COLO829 (cell line): ENCODE measurements at regions not wholly inside any gene's neighbourhood (a gene's known extent, or its start where the extent isn't known, plus 50 kb on each side); places are given as distances from the start of the nearest gene placed in this dataset.

Experiments used
- DNase-seq: peaks from one replicate; pipeline ENCODE4 v3.0.0; 2012; ENCODE audit warnings: low spot score

DNA sequence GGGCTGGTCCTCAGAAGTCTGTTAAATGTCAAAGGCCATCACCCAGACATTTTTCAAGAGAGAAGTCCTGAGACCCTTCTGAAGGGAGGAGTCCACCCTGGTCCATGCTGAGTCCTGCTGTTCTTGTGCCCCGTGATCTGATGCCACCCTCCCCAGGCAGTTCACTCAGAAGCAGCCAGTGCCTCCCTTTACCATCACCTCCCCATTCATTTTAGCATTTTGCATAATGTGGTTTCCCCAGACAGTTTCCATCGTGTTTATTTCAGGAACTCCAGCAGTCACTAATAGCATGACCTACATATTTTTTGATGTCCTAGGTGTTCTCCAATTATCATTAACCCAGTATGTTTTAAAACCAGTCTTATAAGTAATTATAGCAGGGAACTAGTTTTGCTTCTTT lies 353.0 kb upstream of the CDH5 start:
- DNase-seq = no peak

DNA sequence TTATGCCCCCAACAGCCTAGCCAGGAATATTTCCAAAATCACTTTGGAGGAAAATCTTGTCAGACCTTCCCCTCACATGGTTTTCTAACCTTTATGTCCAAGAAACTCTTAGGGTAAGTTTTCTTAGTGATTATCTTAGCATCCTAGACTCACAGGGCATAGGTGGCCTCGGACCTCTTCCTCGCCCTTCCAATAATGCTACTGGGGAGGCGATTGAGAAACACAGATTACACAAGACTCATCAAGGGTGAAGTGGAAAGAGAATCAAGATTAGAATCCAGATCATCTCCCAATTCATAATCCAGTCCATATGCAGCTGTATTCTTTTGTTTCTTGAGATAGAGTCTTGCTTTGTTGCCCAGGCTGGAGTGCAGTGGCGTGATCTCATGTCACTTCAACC lies 358.4 kb upstream of the CDH5 start:
- no peak for DNase-seq

DNA sequence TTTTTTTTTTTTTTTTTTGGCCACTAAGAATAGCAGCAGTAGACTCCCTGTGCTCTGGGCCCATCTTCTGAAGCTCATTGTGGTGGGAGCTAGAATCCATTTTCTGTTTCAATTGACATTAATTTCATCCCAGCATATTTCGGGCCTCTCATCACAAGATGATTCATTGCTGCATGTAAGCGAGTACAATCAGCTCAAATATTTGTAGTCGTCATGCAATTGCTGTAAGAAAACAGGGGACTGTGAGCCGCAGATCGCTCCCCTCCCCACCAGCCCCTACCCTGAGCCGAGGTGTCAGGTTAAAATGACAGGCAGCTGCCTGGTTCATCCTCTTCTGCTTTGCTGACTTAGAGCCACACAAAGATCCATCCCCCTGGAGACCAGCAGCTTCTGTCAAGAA lies 358.8 kb upstream of the CDH5 start:
- DNase-seq = no peak

DNA sequence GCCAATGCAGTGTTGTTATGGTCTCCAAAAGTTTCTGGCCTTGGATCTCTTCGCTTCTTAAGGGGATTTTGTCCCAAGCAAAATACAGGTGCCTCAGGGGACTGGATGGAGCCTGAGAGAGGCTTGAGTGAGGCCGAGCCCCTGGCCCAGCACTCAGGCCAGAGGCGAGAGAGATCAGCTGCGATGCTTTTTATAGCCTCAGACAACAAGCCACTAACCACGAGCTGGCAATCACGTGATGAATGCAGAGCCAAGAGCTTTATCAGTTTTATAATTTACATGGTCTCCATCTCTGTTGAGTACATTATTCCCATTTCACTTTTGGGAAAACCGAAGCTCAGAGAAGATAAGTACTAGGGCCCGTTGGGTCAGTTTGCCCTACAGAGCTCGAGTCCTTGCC lies 360.0 kb upstream of the CDH5 start:
- no peak for DNase-seq

DNA sequence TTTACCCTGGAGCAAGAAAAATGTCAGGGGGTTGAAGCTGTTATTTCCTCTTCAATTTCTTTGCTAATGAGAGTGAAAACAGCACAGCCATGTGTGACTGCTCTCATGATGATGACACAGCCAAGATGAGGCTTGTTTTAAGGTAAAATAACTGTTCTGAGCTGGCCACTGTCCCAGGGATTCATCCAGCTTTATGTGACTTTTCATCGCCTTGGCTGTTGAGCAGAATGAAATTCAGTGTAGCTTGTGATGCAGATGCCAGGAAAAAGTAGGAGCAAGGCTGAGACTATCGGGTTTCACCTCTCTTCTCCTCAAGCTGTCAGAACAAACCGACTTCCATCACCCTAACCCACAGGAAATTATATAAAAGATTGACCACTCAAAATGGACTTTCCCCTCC lies 361.8 kb upstream of the CDH5 start:
- DNase-seq = no peak

DNA sequence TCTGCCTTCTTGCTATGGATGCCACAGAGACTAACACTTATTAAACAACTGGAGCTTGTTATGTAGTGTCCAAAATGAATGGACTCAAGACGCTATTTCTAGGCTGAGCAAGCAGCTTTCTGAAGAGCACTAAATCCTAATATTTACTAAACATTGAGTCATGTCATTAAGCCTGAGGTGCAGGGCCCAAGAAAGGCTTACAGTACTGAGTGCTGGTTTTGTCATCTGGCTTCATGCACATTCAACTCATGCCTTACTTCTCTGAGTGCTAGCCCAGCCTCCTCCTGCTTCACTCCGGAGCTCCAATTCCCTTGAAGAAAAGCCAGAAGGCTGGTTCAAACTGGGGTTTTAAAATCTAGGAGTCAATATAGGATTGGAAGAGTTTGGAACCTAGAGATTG lies 363.3 kb upstream of the CDH5 start:
- DNase-seq = no peak

DNA sequence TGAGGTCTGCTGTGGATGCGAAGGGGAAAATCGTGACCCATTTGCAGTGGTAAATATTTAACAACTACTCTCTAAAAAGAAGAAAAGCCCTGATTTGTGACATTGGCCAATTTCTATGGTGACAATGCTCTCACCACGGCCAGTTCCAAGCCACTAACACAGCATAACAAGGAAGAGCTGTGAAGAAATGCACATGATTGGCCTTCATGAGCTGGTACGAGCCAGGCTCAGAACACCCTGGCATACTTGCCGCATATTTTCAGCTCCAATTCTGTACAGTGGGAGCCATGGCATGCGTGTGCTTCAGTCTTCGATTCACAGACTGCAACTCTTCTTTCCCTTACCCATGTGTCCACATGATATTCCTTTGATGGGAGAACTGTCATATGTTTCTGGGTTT lies 363.9 kb upstream of the CDH5 start:
- no peak for DNase-seq

DNA sequence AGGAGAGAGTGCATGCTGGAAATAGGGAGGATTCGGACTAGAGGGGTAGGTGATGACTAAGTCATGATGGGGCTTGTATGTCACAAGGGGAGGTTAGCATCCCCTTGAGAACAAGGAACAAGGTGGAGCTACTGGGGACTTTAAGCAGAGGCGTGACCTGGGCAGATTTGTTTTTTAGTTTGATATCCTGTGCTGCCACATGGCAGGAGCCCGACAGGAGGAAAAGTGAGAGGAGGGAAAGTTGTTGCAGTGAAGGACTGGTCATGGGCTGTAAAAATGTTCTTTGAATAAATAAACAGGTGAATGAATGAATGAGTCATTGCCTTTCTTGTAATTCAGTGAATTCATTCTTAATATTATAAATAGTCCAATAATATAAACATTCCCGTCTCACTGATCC lies 365.1 kb upstream of the CDH5 start:
- no peak for DNase-seq

DNA sequence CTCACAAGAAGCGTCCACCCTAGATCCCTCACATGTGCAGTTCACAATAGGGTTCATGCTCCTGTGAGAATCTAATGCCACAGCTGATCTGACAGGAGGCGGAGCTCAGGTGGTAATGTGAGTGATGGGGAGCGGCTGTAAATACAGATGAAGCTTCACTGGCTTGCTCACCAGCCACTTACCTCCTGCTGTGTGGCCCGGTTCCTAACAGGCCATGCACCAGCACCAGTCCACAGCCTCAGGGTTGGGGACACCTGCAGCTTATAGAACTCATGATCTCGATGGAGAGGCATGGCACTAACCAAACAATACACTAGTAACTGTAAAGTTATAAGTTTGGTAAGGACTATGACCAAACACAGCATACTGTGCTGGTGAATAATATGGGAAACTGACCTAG lies 368.0 kb upstream of the CDH5 start:
- no peak for DNase-seq

DNA sequence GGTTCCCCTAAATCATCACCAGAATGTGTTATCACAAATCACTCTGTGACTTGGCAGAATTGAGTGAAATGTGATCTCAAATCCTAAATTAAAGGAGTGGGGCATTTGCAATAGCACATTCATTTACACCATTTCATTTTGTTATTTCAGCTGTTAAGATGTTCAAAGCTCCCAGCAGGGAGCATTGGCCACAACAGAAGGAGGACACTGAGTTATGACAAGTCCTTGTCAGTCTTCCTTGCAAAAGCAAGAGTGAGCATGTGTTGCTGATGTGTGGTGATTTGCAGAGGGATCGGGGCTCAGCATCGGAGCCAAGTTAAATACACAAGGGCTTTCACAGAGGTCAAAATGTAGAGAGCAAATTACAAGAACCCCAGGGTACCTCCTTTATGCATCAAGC lies 372.2 kb upstream of the CDH5 start:
- DNase-seq = no peak

DNA sequence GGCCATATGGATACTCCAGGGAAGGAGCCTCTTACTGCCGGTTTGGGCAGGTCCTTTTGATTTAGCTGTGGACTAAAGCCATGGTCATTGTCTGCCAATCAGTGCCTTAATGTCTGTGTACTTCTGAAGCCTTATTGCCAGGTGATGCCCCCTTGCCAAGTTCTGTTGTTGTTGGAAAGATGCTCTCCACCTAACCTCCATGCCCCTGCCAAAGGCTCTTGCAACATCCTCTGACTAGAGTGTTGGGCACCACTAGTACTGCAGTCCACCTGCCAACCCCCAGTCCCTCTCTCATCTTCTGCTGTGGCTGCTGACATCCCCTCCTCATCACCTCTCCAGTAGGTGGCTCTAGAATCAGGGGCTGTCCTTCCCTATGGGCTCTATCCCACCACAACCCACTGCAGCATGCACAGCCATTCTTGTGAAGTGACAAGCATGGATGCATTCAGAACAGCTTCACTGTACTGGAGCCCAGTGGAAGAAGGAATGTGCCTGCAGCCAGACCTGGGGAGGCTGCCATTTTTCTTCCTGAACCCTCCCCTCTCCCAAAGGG lies 375.3 kb upstream of the CDH5 start:
- DNase-seq = no peak

DNA sequence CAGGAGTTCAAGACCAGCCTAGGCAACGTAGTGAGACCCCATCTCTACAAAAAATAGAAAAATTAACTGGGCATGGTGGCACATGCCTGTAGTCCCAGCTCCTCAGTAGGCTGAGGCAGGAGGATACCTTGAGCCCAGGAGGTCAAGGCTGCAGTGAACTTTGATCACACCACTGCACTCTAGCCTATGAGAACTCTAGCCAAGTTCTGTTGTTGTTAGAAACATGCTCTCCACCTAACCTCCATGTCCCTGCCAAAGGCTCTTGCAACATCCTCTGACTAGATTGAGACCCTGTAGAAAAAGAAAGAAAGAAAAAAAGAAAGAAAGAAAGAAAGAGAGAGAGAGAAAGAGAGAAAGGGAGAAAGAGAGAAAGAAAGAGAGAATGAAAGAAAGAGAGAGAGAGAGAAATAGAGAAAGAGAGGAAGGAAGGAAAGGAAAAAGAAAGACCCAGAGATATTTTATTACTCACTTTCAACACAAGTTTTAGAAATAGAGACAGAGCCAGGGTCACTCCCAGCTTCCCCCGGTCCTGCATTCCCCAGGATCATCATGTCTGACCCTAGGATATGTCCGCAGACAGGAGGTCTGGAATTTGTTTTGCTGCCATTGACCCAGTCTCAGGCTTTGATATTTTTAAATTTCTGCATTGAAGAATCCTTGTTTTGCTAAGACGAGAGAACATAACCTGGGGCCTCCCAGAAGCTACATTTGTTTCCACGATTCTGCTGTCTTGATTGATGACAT lies 376.5 kb upstream of the CDH5 start:
- DNase-seq = no peak

DNA sequence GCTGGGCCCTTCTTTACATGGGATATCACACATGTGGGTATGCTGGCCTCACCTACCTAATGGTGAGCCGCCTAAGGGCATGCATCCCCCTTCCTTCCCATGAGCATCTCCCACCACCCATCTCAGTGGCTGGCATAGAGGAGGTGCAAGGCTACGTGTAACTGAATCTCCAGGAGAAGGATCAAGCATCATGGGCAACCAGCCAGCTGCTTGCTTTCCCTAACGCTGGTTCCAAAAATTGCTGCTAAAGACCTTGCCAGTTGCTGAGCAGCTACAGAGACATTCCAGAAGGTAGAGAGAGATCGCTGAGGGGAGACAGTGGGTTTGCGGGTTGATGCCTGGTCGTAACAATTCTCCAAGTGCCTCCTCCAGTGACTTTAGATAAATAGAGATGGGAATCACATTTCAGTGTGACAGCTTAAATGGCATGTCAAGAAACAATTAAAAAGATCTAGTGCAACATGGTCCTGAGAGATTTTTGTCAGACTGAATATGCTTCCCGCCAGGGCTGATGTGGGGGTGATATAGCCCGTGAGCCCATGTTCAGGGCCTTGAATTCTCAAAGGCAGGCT lies 378.4 kb upstream of the CDH5 start:
- no peak for DNase-seq

DNA sequence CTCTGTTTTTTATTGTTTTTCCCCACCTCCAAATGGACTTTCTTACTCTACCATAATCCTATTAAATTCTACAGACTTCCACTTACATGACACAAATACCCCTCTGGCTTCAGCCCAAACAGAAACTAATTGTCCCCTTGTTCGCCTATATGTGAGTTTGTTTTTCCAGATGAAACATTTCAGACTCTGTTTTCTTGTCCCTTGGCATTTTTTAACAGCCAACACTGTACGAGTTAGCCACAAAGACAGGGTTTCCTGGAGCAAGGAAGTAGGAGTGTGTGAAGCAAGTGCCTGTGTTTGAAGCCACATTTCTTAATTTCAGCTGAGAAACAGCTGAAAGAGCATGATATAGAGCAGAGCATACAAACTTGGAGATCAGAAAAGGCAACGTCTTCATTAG lies 382.2 kb upstream of the CDH5 start:
- no peak for DNase-seq

DNA sequence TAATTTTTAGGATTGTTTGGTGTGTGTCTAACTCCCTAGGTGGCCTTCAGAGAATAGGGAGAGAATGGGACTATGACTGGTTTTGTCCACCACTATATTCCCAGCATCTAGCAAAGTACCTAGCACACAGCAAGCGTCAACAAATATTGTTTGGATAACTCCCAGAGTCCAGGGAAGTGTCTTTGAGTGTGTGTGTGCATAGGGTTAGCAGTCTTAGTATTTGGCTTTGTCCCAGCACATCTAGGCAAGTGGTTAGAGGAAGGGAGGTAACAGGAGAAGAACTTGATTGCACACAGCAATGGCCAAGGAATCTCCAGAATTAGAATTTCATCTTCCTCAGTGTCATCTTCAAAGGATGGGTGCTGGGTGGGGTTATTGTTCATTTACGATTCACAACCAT lies 385.4 kb upstream of the CDH5 start:
- DNase-seq = no peak

DNA sequence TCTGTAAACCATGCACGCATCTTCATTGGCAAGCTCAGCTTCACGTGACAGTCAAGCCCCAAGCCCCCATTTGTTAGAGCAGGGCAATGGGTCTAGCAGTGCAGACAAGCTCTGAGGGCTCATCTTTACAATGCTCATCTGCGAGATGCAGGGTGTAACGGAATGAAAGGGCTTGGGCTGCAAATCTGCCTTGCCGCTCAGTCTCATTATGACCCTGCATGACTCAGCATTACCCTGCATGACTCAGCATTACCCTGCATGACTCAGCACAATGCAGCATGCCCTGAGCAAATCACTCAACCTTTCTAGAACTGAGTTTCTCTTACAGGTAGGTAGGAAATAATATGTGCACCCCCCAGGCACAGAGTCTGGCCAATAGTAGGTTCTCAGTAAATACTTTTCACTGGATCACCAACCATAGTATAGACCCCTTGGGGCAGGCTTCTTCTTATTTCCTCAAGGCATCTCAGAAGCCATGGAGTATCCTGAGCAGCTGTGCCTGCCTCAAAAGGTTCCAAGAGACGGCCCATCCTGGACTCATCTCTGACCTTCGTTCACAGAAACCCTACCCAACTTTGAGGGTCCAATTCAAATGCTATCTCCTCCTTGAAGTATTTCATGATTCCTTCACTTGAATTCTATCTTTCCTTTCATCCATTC lies 391.3 kb upstream of the CDH5 start:
- DNase-seq = no peak

DNA sequence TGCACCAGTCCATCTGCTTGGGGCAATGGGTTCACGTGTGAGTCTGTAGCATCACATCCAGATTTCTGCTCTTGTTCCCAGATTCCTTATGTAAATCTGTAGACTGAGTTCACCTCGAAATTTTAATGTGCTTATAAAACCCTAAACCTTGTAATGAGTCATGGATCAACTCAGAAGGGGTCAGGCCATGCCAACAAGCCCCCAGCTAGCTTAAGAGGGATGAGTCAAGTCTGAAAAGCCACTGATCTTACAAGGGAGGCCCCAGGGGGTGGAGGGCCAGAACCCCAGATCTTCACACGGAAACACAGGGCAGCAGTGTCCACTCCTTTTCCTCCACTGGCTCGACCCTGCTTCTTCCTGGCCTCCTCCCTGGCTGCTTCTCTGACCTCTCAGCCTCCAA lies 399.1 kb upstream of the CDH5 start:
- DNase-seq = no peak

DNA sequence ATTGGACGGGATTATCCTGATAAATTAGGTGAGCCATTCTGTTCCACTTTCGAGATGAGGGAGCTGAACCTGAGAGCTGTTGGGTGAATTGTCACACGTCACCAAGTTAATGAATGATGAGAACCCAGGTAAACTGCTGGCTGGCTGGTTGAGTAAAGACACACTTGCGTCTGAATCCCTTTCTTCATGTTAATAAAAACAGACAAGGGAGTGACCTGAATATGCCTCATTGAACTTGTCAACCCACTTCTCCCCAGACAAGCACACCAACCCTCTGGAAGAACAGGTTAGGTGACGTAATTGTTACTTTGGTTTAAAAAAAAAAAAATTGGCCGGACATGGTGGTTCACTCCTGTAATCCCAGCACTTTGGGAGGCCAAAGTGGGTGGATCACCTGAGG lies 400.9 kb upstream of the CDH5 start:
- DNase-seq = no peak

DNA sequence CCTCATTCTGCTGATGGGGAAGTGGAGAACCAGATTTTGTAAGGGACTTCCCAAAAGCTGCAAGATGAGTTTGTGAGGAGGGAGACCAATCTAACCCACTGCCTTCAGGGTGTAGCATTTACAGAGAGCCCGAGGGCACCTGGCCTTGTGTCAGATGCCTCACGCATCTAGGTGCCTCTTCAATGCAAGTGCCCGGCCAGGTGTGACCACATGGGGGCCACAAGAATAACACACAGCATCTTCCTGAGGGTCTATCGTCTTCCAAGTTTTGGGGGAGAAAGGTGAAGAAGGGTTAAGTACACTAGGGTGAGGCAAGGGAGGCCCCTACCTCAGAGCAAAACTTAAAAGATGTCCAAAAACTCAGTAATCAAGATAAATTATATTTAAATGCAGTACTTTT lies 401.7 kb upstream of the CDH5 start:
- no peak for DNase-seq

DNA sequence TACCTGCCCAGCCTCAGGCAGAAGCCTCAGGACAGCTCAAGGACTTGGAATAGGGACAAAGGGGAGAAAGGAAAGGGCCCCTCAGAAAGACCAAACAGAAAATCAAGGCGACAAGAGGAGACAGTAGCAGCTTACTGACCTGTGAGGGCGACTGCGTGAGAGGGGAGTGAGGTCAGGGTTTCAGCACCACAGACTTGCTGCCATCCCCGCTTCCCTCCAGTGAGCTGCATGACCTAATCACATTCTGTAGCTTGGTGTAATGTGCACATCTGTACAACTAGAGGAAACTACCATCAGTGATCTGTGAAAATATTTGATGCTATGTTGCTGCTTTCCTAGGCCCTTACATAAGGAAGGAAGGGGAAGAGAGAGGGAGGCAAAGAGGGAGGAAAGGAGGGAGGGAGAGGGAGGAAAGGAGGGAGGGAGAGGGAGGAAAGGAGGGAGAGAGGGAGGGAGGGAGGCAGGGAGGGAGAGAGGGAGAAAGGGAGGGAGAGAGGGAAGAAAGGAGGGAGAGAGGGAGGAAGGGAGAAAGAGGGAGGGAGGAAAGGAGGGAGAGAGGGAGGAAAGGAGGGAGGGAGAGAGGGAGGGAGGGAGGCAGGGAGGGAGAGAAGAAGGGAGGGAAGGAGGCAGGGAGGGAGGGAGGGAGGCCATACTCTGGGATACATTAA lies 404.9 kb upstream of the CDH5 start:
- DNase-seq = no peak

DNA sequence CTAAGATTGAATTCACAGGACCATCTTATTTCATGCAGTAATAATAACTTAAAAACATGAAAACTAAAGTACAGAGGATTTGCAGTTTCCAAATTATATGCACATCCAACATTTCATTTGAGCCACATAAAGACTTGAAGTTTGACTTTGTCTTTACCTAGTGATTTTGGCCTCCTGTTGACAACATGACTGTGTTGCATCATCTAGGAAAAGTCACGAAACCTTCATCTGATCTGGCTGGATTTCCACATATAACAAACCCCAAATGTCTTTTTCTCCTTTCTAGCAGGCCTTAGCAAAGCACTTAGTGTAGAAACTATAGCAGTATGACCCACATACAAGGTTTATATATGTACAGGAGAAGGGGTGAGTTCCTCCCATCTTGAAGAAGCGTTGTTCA lies 406.5 kb upstream of the CDH5 start:
- no peak for DNase-seq

DNA sequence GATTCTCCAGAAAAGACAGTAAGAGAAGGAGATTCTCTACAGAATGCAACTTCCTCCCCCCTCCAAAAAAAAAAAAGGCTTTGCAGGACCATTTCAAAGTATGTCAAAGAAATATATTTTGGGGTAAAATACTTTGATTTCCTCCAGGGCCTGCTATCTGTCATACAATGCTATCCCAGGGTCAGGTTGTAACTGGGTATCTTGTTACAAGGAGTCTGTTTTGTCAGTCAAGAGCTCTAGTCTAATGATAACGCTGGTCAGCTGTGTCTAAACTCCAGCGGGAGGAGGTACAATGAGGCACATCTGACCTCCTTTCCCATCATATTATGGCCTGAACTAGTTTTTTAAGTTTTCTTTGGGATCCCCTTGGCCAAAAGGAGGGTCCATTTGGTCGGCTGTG lies 408.4 kb upstream of the CDH5 start:
- DNase-seq = no peak

DNA sequence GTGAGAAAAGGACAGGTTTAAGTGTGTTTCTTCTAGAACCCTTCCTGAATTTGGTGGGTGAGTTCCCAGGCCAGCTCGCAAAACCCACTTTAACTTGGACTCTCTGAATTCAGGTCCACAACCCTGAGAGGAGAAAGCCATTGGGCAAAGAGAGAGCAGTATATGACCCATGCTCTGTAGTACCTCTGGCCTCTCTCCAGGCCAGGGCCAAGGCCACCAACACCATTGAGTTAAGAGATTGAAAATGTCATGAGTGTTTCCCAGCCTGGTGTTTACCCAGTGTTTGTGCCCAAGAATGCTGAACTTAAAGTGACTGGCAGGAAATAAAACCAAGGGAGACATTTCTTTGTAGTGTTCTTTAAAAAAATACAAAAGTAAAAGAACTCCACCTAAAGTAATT lies 410.4 kb upstream of the CDH5 start:
- no peak for DNase-seq
